ENCODE measurements at regions not wholly inside any gene's neighbourhood (a gene's known extent, or its start where the extent isn't known, plus 50 kb on each side); places are given as distances from the start of the nearest gene placed in this dataset.

DNA sequence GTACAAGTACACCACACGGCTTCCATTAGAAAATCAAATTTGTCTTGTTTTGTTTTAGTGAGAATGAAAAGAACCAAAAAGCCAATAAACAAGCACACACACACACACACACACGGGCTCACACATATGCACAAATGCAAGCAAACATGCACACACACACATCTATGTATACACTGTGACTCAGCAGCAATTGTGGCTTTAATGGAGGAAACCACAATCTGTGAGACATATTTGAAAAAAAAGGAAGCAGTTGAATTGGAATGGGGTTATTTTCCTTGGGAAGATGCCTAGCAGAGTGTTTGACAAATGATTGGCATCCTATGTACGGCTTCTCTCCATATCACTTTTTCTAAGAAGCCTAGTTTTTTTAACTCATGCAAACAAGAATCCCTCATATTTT is 201.1 kb upstream of the ARRDC4 start:
- H3K4me1 ChIP-seq (ENCODE audit: control insufficient read depth, insufficient read depth, low read length) = no peaks in the 10 kb centered on the region
- H3K9me3 ChIP-seq (ENCODE audit: control insufficient read depth, insufficient read depth, low read length) = no peaks in the 10 kb centered on the region
- peak in 1 of 6 donors; percentile 58 for DNase-seq (ENCODE audit: low read depth in 4 of 6, low spot score in 6 of 6)

DNA sequence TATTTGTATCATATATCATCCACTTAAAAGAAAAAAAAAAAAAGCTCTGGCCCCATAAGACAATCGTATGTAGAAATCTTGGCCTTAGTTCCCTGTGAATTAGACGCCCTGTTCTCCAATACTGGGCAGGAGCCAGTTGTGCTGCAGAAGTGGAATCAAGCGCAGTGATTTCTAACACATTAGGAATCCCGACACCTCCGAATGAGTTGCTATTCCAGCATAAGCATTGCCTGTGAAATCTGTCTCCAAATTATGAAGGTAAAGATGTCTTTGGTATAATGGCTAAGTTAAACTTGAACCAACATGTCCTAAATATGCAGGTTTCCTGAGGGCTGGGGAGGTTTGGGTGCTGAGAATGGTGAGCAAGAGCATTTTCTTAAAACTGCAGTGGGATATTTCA is 199.4 kb upstream of the ARRDC4 start:
- Histone ChIP-seq H3K4me1 (ENCODE audit: control insufficient read depth, insufficient read depth, low read length) (no peaks in the 10 kb centered on the region), H3K4me3 (ENCODE audit: low read depth, low read length) (no peak overlapping the region), H3K36me3 (ENCODE audit: control insufficient read depth, insufficient read depth, low read length) (no peaks in the 10 kb centered on the region), H3K9me3 (ENCODE audit: control insufficient read depth, insufficient read depth, low read length) (no peaks in the 10 kb centered on the region), H3K27me3 (ENCODE audit: control insufficient read depth, insufficient read depth, low read length) (peaks cover 2% of the 10 kb centered on the region), H3K27ac (ENCODE audit: low read depth, low read length) (no peak overlapping the region)
- DNase-seq (ENCODE audit: low read depth in 4 of 6, low spot score in 6 of 6) = peak in 2 of 6 donors; percentile 23 to 55
- WGBS (ENCODE audit: insufficient coverage) = 30% methylated on average over 2 of the region's 5 CpGs

More for the DNA sequence above, 201.1 kb upstream of the ARRDC4 start:
- no peak overlapping the region for H3K27ac ChIP-seq (ENCODE audit: low read depth, low read length)
- no peaks in the 10 kb centered on the region for H3K36me3 ChIP-seq (ENCODE audit: control insufficient read depth, insufficient read depth, low read length)
- no CpG with 5 or more reads among the region's 3 CpGs for WGBS (ENCODE audit: insufficient coverage)
- no peak overlapping the region for H3K4me3 ChIP-seq (ENCODE audit: low read depth, low read length)
- peaks cover 2% of the 10 kb centered on the region for H3K27me3 ChIP-seq (ENCODE audit: control insufficient read depth, insufficient read depth, low read length)

DNA sequence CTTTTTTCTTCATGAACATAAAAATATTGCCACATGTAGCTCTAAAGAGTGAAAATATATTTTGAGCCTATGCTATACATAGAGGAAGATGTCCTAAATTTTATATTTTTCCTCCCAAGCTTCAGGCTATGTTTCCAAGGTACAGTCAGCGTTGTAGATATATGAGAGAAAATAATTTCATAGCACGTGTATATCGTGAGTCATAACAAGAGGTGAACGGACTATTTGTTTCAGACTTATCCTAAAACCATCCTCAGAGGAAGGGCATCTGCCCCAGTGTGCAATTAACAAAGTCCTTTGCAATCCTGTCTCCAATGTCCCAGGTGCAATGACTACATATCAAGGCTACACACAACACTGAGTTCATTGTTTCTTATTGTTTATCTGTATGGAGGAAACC is 177.3 kb upstream of the ARRDC4 start:
- H3K4me1 ChIP-seq (ENCODE audit: control insufficient read depth, insufficient read depth, low read length) = no peaks in the 10 kb centered on the region
- DNase-seq (ENCODE audit: low read depth in 4 of 6, low spot score in 6 of 6) = no peak
- no peaks in the 10 kb centered on the region for H3K9me3 ChIP-seq (ENCODE audit: control insufficient read depth, insufficient read depth, low read length)
- no peaks in the 10 kb centered on the region for H3K36me3 ChIP-seq (ENCODE audit: control insufficient read depth, insufficient read depth, low read length)
- no peaks in the 10 kb centered on the region for H3K27me3 ChIP-seq (ENCODE audit: control insufficient read depth, insufficient read depth, low read length)
- no peak overlapping the region for H3K4me3 ChIP-seq (ENCODE audit: low read depth, low read length)
- WGBS (ENCODE audit: insufficient coverage) = 82% methylated on average over 4 of the region's 4 CpGs
- no peak overlapping the region for H3K27ac ChIP-seq (ENCODE audit: low read depth, low read length)

DNA sequence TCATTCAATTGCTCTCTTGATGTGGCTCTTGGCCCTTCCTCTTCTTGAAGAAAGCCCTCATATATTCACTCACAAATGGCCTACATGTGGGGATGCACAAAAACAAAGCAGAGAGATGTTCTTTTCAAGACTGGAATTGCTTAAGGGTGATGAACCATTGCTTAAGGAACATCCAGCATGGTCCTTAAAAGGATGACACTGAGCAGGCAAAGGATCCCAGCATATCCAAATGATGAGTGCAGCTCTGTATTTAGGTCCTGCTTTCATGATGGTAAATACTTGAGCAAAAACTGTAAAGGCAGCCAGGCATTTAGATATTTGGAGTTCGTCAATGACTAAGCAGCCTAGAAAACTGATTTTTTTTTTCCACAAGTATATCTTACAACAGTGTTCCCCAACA is 173.8 kb upstream of the ARRDC4 start:
- no peaks in the 10 kb centered on the region for H3K36me3 ChIP-seq (ENCODE audit: control insufficient read depth, insufficient read depth, low read length)
- no peak for DNase-seq (ENCODE audit: low read depth in 4 of 6, low spot score in 6 of 6)
- H3K27me3 ChIP-seq (ENCODE audit: control insufficient read depth, insufficient read depth, low read length) = no peaks in the 10 kb centered on the region
- H3K4me3 ChIP-seq (ENCODE audit: low read depth, low read length) = no peak overlapping the region
- H3K4me1 ChIP-seq (ENCODE audit: control insufficient read depth, insufficient read depth, low read length) = no peaks in the 10 kb centered on the region
- H3K27ac ChIP-seq (ENCODE audit: low read depth, low read length) = no peak overlapping the region
- H3K9me3 ChIP-seq (ENCODE audit: control insufficient read depth, insufficient read depth, low read length) = no peaks in the 10 kb centered on the region
- WGBS (ENCODE audit: insufficient coverage) = no CpG with 5 or more reads among the region's 1 CpG

DNA sequence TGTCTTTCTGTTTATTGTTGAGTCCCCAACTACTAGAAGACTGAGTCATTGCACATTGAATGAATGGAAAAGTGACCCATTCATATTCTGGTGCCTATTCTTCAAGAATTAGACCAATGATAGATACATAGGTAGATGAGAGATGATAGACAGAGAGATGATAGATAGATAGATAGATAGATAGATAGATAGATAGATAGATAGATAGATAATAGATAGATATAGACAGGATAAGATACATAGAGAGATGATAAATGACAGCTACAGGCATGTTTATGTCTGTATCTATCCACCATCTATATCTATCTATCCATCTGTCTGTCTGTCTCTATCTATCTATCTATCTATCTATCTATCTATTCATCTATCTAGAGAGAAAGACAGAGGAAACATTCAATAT is 170.3 kb upstream of the ARRDC4 start:
- Histone ChIP-seq H3K4me3 (ENCODE audit: low read depth, low read length) (no peak overlapping the region), H3K36me3 (ENCODE audit: control insufficient read depth, insufficient read depth, low read length) (no peaks in the 10 kb centered on the region), H3K27ac (ENCODE audit: low read depth, low read length) (no peak overlapping the region), H3K9me3 (ENCODE audit: control insufficient read depth, insufficient read depth, low read length) (no peaks in the 10 kb centered on the region), H3K27me3 (ENCODE audit: control insufficient read depth, insufficient read depth, low read length) (no peaks in the 10 kb centered on the region), H3K4me1 (ENCODE audit: control insufficient read depth, insufficient read depth, low read length) (no peaks in the 10 kb centered on the region)
- no peak for DNase-seq (ENCODE audit: low read depth in 4 of 6, low spot score in 6 of 6)

DNA sequence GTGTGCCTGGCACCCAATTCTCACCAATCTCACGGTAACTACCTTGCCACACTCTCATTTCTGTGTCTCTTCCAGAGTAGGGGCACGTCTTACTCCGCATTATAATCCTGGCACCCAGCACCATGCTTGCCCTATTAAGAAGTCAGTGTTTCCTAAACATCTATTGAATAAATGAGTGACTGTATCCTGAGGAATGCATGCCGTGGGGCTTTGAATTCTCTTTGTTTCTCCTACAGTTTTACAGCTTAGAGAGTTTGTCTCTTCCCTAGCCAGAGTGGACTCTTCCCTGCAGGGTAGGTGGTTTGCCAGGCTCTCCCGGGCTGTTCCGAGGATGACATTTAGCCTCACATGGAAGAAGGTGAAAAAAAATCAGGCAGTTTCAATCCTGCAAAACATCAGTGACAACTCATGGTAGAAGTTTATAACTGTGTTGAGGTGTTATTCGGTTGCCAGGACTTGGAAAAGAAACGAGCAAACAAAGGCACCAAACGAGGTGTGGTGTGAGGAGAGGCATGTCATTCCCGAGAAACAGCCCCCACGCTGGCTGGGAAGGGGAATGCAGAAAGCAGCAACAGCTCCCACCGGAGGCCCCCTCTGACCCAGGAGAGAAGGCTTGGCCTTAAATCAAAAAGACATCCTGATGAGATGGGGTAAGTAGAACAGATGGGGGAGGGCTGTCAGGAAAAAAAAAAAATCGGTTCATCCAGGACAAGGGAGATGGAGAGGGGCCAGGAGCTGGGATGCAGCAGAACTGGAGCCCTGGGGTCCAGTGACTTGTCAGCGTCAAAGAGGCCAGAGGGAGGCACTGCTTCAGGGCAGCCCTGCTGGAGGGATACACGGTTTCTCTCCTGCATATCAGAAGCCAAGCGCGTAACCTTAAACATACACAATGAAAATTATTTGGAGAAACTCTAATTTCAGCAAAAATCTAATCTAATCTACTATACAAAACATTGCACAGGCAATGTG is 168.4 kb upstream of the ARRDC4 start:
- Histone ChIP-seq H3K27ac (ENCODE audit: low read depth, low read length) (no peak overlapping the region), H3K9me3 (ENCODE audit: control insufficient read depth, insufficient read depth, low read length) (no peaks in the 10 kb centered on the region), H3K4me1 (ENCODE audit: control insufficient read depth, insufficient read depth, low read length) (no peaks in the 10 kb centered on the region), H3K4me3 (ENCODE audit: low read depth, low read length) (no peak overlapping the region), H3K27me3 (ENCODE audit: control insufficient read depth, insufficient read depth, low read length) (no peaks in the 10 kb centered on the region), H3K36me3 (ENCODE audit: control insufficient read depth, insufficient read depth, low read length) (no peaks in the 10 kb centered on the region)
- 38% methylated on average over 11 of the region's 17 CpGs for WGBS (ENCODE audit: insufficient coverage)
- DNase-seq (ENCODE audit: low read depth in 4 of 6, low spot score in 6 of 6) = no peak

DNA sequence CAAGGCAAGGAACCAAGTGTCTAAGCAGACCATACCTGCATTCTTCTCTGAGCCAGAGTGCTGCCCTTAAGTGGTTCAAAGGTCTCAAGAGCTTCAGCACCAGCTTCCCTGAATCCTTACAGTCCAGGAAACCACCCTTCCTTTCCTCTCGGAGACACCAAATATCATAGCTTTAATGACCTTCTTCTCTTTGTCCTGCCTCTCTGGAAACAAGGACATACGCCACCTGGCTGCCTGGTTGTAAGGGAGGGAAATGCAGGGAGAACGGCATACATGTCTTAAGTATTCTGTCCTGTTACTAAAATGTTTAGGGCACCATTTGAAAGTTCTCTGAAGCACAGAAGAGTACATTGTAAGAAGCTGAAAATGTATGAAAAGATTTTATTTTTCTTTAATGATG is 155.6 kb upstream of the ARRDC4 start:
- Histone ChIP-seq H3K36me3 (ENCODE audit: control insufficient read depth, insufficient read depth, low read length) (no peaks in the 10 kb centered on the region), H3K4me3 (ENCODE audit: low read depth, low read length) (no peak overlapping the region), H3K4me1 (ENCODE audit: control insufficient read depth, insufficient read depth, low read length) (no peaks in the 10 kb centered on the region), H3K9me3 (ENCODE audit: control insufficient read depth, insufficient read depth, low read length) (no peaks in the 10 kb centered on the region), H3K27ac (ENCODE audit: low read depth, low read length) (no peak overlapping the region), H3K27me3 (ENCODE audit: control insufficient read depth, insufficient read depth, low read length) (no peaks in the 10 kb centered on the region)
- DNase-seq (ENCODE audit: low read depth in 4 of 6, low spot score in 6 of 6) = no peak
- WGBS (ENCODE audit: insufficient coverage) = 90% methylated on average over 1 of the region's 3 CpGs

DNA sequence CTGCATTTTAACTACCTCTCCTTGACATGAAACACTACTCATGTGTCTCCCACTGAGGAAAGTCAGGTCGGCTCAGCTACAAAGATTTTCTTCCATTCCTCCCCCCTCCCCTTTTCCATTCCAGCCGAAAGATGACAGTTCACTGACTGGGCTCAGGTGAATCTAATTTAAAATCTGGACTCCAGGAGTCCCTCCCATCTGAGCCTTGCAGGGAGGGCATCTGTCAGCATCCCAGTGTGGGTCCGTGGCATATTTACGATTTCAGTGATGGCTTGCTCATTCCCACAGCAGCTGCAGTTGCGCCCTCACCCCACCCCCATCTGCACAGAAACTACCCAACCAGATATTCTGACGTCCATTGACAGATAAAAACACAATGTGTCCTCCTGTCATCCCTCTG is 153.7 kb upstream of the ARRDC4 start:
- DNase-seq (ENCODE audit: low read depth in 4 of 6, low spot score in 6 of 6) = peak in 1 of 6 donors; percentile 8
- Histone ChIP-seq H3K4me1 (ENCODE audit: control insufficient read depth, insufficient read depth, low read length) (no peaks in the 10 kb centered on the region), H3K36me3 (ENCODE audit: control insufficient read depth, insufficient read depth, low read length) (no peaks in the 10 kb centered on the region), H3K27ac (ENCODE audit: low read depth, low read length) (no peak overlapping the region), H3K9me3 (ENCODE audit: control insufficient read depth, insufficient read depth, low read length) (no peaks in the 10 kb centered on the region), H3K27me3 (ENCODE audit: control insufficient read depth, insufficient read depth, low read length) (no peaks in the 10 kb centered on the region), H3K4me3 (ENCODE audit: low read depth, low read length) (no peak overlapping the region)
- WGBS (ENCODE audit: insufficient coverage) = 75% methylated on average over 4 of the region's 6 CpGs

DNA sequence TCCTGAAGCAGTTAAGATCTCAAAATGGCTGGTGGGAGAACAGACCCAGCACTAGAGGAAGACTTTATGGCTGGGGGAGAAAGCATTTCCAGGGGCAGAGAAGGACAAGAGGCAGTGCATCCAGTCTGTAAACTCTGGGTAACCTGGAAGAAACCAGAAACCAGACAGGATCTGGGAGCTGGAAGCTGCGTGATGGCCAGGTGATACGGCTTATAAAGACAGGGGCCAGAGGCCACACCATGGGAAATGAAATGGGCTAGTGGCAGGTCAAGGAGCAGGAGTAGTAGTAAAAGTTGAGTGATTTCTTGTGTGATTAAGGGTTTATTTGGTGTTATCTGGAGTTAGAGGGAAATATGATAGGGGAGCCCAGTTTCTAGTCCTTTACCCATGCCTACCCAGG is 144.7 kb upstream of the ARRDC4 start:
- no peak for DNase-seq (ENCODE audit: low read depth in 4 of 6, low spot score in 6 of 6)
- WGBS (ENCODE audit: insufficient coverage) = 91% methylated on average over 2 of the region's 2 CpGs

DNA sequence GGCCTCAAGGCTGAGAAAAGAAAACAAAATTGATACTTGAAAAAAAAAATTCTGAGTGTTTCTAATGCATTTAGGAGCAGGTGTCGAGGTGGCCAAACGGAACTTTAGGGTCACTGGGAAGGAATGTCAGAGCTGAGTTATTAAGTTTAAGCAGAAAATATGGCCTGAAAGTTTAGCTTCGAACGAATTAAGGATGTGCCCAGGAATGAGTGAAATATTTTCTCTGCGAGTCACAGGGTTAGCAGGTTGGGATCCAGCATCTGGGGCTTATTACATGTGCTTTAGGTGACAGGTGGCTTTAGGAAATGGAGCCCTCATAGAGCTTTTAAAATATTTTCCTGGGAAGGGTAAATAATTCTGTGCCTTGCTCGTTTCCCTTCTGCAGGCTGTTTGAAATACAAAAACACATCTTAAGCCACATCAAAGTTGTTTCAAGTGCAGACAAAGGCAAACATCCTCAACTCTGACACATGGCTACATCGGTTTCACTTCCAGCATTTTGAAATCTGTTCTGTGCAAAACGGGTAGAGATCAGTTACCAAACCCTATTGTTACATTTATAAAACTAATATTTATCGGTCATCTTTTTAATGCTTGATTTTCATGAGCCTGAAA is 143.1 kb upstream of the ARRDC4 start:
- DNase-seq (ENCODE audit: low read depth in 4 of 6, low spot score in 6 of 6) = no peak
- Histone ChIP-seq H3K36me3 (ENCODE audit: control insufficient read depth, insufficient read depth, low read length) (no peaks in the 10 kb centered on the region), H3K27me3 (ENCODE audit: control insufficient read depth, insufficient read depth, low read length) (no peaks in the 10 kb centered on the region), H3K4me3 (ENCODE audit: low read depth, low read length) (no peak overlapping the region), H3K9me3 (ENCODE audit: control insufficient read depth, insufficient read depth, low read length) (no peaks in the 10 kb centered on the region), H3K4me1 (ENCODE audit: control insufficient read depth, insufficient read depth, low read length) (no peaks in the 10 kb centered on the region), H3K27ac (ENCODE audit: low read depth, low read length) (no peak overlapping the region)
- 75% methylated on average over 7 of the region's 9 CpGs for WGBS (ENCODE audit: insufficient coverage)

More for the DNA sequence above, 144.7 kb upstream of the ARRDC4 start:
- Histone ChIP-seq H3K9me3 (ENCODE audit: control insufficient read depth, insufficient read depth, low read length) (no peaks in the 10 kb centered on the region), H3K36me3 (ENCODE audit: control insufficient read depth, insufficient read depth, low read length) (no peaks in the 10 kb centered on the region), H3K4me1 (ENCODE audit: control insufficient read depth, insufficient read depth, low read length) (no peaks in the 10 kb centered on the region), H3K27ac (ENCODE audit: low read depth, low read length) (no peak overlapping the region), H3K27me3 (ENCODE audit: control insufficient read depth, insufficient read depth, low read length) (no peaks in the 10 kb centered on the region), H3K4me3 (ENCODE audit: low read depth, low read length) (no peak overlapping the region)

Measured in spinal cord (tissue), 9 donors.